Erythroblast (primary cell): ENCODE measurements at regions not wholly inside any gene's neighbourhood (a gene's known extent, or its start where the extent isn't known, plus 50 kb on each side); places are given as distances from the start of the nearest gene placed in this dataset.
"Not testable (repeated sequence)": the region's sequence is repeated elsewhere in the genome, so short reads cannot be mapped to it uniquely, and the experiment has no call there.

ENCODE experiments used
- DNase-seq, 2 experiments: peaks; one replicate each; lab custom pipeline; 2025; lab: John Stamatoyannopoulos, UW
- GATA1 ChIP-seq: IDR thresholded peaks from 2 replicates; pipeline ENCODE4 v1.6.1; 2011; ENCODE audit warnings: low read depth, mild to moderate bottlenecking, control low read depth, low read length, moderate library complexity
- POLR2A ChIP-seq: IDR thresholded peaks from 2 replicates; pipeline ENCODE4 v1.6.1; 2011; ENCODE audit warnings: mild to moderate bottlenecking, low read length

DNA sequence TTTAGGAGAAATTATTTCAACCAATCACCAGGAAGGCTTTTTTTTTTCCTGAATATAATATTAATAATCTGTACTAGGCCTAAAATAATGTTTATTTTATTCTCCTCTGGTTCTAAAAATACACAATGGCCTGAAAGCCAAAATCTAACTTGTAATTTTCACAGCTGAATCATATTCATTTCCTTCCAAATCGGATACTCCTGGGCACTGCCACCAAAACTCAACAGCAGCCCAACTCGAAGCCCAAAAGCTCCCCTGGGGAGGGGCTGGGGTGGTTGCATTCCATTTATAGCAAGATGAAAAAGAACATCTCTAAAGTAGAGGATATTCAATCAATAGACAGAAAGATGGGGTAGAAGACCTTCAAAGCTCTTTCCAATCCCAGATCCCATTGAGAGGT lies 100.5 kb upstream of the SETBP1 start:
- TF ChIP-seq POLR2A (no peak), GATA1 (no peak)
- no peak for DNase-seq

DNA sequence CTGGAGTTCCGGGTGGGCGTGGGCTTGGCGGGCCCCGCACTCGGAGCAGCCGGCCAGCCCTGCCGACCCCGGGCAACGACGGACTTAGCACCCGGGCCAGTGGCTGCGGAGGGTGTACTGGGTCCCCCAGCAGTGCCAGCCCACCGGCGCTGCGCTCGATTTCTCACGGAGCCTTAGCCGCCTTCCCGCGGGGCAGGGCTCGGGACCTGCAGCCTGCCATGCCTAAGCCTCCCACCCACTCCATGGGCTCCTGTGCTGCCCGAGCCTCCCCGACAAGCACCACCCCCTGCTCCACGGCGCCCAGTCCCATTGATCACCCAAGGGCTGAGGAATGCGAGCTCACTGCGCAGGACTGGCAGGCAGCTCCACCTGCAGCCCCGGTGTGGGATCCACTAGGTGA lies 99.9 kb upstream of the SETBP1 start:
- not testable (repeated sequence) for DNase-seq

DNA sequence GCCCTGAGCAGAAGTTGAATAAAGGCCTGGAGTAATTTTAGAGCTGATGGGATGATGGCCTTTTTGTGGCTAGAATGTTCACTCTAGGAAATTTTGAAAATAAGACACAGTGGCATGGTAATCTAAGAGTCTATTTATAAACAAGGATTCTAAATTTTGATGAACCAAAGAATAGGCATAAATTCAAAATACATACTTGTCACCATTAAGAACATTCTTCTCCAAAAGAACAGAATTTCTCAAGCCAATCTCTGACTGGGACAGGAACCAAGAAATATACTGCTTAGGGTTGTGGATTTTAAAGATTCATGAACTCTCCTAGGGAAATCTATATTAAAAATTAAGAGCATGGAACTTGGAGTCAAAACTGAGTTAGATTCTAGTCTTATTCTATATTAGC lies 98.2 kb upstream of the SETBP1 start:
- no peak for DNase-seq
- no peak for TF ChIP-seq POLR2A
- no peak for TF ChIP-seq GATA1

DNA sequence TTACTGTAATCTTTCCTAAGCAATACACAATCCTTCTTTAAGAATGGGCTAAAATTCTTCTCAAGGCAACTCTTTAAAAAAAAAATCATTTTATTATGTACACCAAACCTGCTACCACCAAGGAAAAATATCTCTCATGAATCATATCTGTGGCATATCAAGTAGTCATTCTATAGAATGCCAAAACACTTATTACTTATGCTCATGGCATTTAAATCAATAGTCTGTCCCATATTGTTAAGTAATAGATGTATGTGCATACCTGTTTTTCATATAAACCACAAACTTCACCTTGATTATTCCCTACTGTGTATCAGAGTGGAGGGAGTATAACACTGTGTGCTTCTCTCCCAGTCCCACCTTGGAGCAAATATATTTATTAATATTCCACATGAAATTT lies 95.8 kb upstream of the SETBP1 start:
- DNase-seq = no peak
- TF ChIP-seq GATA1 (no peak), POLR2A (no peak)

DNA sequence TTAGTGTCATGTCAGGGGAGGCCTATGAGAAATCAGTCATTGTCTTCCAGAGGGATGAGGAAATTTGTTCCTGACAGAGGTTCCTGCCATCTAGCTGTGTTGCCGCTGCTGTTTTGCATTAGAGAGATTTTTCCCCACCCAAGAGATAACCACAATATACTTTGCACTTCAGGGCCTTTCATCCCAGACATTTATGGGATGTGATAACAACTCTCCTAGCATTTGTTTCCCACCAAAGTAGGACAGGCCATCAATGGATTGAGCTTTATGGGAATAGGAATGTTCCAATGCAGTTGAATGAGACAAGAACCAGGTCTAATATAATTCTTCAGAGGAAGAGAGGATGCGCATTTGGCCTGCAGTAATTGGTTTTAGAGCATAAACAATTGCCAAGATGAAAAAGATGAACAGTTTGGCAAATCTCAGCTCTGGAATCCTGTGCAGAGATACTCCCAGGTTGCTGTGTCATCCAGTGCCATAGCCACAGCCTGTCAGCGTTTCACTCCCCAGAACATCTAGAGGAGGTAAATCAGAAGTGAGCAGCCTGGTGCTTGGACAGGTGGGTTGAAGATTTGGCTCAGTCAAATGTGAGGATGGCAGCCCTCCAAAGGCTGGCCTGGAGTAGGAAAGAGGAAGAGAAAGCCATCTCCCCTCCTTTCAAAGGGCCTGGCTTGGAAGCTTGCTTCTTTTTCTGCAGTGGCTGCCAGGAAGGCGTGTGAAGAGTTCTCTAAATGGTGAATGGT lies 93.7 kb upstream of the SETBP1 start:
- no peak for DNase-seq
- TF ChIP-seq POLR2A (no peak), GATA1 (no peak)

DNA sequence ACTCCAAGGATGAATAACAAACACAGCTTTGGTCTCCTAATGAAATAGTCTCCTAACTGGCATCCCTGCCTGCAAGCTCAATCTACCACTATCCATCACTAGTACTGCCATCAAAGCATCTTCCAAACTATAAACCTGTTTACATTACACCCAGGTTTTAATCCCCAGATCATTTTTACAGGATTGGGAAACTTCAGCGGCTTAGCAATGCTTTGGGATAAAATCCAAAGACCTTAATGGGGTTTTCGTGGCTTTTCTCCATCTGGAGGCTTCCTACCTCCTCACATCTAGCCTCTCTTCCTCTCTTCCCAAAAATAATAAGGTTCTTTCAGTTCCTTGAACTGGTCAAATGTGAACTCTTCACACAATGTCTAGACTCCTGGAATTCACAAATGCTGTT lies 92.2 kb upstream of the SETBP1 start:
- no peak for DNase-seq
- TF ChIP-seq POLR2A (no peak), GATA1 (no peak)

DNA sequence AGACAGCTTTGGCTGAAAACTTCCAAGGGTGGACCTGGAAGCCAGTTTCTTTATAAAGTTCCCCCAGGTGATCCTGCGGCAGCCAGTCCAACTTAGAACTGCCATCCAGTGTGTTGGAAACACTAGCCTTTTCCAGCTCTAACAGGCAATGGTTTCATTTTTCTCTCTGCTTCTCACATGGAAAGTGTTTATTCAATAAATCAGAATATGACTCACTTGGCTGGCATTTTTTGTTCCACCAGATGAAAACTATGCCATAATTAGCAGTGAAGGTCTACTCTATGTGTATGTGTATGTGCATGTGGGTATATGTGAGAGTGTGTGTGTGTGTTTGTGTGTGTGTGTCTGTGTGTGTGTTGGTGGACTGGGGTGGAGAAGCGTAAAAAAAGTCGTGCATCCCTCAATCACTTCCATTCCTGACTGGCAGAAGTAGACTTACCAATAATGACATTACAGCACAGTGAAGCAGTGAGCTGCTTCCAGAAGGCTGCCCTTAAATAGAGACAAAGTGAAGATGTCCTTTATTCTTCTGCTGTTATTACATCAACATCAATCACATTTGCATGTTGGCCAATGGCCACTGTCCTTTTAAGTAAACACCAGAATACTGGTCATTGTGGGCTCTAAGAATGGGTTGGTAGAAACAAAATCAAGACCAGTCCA lies 90.9 kb upstream of the SETBP1 start:
- DNase-seq = no peak
- TF ChIP-seq GATA1 = no peak
- no peak for TF ChIP-seq POLR2A

DNA sequence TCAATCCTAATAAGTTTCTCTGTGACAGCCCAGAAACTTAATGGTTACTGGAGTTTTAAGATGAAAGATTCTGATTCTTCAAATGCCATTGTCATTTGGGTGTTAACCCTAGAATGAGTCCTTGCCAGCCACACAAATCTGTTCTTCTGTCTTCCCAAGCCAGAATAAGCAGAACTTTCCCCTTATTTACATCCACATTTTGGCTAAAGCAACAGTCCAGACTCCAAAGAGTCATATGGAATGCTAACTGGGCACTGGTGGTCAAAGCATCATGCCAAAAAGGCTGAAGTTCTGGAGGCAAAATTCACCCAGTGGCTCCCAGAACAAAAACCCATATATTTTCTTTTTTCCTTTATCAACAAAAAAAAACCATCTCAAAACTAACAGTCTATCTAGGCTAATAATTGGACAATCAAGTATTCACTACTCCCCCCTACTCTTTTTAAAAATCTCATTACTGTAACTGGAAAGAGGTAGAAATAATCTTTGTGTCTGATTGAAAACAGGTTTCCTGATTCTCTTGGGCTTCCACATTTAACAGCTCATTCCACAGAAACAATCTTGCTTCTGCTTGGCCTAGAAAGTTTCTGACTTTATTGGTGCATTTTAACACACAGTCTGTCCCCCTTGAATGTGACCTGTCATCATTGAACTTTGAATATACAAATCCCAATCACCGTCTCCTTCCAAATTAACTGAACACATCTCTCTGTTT lies 89.6 kb upstream of the SETBP1 start:
- TF ChIP-seq POLR2A = no peak
- no peak for TF ChIP-seq GATA1
- no peak for DNase-seq

DNA sequence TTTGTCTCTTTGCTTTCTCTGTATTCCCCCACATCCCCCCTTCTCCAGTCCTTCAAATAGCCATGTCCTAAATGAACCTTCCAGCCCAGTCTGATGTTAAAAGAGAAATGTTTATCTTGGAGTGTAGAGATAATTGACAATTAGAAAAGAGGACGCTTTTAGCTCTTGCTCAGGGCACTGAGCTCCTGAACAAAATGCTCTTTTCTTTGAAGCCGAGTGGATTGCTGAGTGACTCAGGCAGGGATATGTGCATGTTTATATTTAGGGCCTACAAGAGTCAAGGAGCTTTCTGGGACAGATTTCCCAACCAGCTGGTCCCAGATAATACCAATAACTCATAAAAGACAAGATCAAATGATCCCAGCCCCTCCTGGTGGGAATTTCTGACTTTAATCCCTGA lies 88.0 kb upstream of the SETBP1 start:
- no peak for TF ChIP-seq GATA1
- no peak for TF ChIP-seq POLR2A

DNA sequence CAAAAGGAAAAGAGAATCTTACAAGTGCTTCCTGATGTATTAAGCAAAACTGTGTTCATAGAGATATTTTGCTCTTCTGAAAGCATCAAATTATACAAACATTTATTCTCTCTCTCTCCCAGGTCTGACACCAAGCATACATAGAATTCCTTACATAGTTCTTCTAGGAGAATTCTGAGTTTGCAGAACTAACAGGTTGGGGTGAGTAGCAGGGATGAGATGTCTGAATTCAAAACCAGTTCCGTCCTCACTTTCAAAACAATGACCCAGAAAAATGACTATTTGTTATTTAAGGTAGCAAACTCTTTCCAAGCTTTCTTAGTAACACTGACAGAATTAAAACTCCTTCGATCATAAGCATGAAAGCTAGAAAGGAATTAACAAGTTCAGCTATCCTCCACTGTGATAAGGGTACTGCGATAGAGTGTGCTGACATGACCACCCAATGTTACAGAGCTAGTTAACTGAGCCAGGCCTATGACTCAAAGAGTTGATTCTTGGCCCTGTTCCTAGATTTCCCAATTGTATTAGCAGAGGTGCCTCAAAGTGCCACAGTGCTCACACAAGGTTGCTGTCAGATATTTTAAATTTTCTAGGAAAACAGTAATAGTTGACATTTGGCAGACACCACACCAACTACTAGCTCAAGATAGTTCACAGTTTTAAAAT lies 85.8 kb upstream of the SETBP1 start:
- no peak for TF ChIP-seq POLR2A
- TF ChIP-seq GATA1 = no peak
- DNase-seq = no peak

More for the DNA sequence above, 88.0 kb upstream of the SETBP1 start:
- no peak for DNase-seq

DNA sequence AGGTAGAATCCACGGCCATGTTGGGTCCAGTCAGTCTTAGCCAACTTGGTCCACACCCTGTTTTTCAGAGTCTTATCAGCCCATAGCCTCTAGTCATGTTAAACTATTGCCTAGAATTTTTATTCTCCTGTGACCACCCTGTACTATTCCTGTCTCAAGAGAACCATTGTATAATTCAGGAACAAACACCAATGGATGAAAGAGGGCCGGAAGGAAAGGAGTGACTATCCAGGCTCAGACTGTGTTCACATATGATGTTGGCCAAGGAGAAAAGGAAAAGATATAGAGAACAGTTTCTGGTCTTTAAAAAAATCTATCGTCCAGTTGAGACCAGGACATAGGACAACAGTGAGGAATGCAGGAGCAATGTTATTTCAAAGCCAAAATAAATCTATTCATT lies 82.9 kb upstream of the SETBP1 start:
- no peak for TF ChIP-seq POLR2A
- no peak for TF ChIP-seq GATA1
- no peak for DNase-seq

DNA sequence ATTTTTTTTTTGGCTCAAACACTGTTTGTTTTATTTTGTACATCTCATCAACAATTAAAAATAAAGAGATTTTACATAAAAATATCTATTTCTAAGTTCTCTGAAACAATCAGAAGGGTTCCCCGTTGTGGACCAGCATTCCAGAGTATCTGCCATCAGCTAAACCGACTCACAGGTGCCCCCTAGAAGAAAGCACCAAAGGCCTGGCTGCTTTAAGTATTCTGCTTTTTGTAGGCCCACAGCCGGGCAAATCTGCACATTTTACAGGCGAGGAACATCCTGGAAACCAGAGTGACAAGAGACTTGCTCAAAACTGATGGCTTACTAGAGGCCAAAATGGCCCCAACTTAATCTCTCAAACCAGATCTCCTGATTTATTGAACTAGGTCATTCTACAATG lies 82.2 kb upstream of the SETBP1 start:
- no peak for DNase-seq
- no peak for TF ChIP-seq GATA1
- TF ChIP-seq POLR2A = no peak

DNA sequence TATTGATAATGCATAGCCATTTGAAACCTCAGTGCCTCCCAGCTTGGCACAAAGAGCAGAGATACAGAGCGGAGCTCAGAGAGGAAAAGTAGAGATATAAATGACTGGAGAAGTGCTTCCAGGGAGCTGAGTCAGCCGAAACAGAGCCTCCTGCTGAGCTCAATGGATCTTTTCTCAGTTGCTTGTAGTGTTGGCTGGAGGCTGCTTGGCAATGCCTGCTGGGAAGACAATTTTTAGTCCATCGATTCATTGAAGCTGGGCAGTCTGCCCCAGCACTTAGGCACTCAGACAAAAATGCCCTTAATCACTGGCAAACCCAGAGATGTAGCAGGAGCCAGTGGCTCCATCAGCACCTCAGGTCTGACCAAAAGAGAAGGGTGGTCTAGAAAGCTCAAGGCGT lies 81.3 kb upstream of the SETBP1 start:
- no peak for DNase-seq
- TF ChIP-seq POLR2A (no peak), GATA1 (no peak)

DNA sequence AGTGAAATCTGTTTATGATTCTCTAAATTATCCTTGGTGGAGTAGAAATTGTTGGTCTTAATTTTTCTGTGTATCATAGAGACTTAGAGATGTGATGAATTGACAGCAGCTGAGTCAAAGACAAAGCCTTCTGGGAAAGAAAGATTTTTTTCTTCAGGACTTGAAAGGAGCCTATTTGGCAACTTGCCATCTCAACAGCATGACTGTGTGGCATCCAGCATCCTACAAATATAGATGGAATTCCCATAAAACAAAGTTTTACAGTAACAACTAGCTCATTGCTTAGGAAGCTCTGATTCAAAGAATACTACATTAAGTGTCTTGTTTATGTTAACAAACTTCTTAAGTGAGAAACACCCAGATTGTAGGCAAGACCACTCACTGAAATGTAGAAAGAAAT lies 79.2 kb upstream of the SETBP1 start:
- TF ChIP-seq GATA1 (no peak), POLR2A (no peak)
- DNase-seq = no peak
